Retinal pigment epithelial cell (primary cell): ENCODE measurements at regions not wholly inside any gene's neighbourhood (a gene's known extent, or its start where the extent isn't known, plus 50 kb on each side); places are given as distances from the start of the nearest gene placed in this dataset.

ENCODE experiments used
- DNase-seq: peaks from one replicate; pipeline ENCODE4 v3.0.0-alpha.2; 2010; ENCODE audit warnings: low read depth
- H3K4me3 ChIP-seq: 2 replicates; pipeline ENCODE4 v1.5.1; 2011; ENCODE audit warnings: mild to moderate bottlenecking, low read length, control low read depth, moderate library complexity
- CTCF ChIP-seq: conservative IDR thresholded peaks from 2 replicates; pipeline ENCODE4 v1.5.1; 2011; ENCODE audit warnings: low read depth, low read length, control low read depth, inconsistent platforms

- no peak for TF ChIP-seq CTCF
- DNase-seq = no peak
- no peak overlapping the region for H3K4me3 ChIP-seq
Observed at GRCh38 chr16:74153773-74154172, 142.8 kb upstream of the PSMD7 start.

- H3K4me3 ChIP-seq = no peak overlapping the region
- no peak for DNase-seq
- no peak for TF ChIP-seq CTCF
Observed at GRCh38 chr16:74146643-74147042, 150.0 kb upstream of the PSMD7 start.

- DNase-seq = no peak
- TF ChIP-seq CTCF = no peak
Observed at GRCh38 chr16:74143171-74143570, 153.4 kb upstream of the PSMD7 start.

GRCh38 chr16:74141015-74141414, 155.6 kb upstream of the PSMD7 start:
- no peak overlapping the region for H3K4me3 ChIP-seq
- no peak for TF ChIP-seq CTCF
- no peak for DNase-seq

More at GRCh38 chr16:74143171-74143570, 153.4 kb upstream of the PSMD7 start:
- H3K4me3 ChIP-seq = no peak overlapping the region

- no peak overlapping the region for H3K4me3 ChIP-seq
- no peak for DNase-seq
- no peak for TF ChIP-seq CTCF
Observed at GRCh38 chr16:74140557-74140956, 156.1 kb upstream of the PSMD7 start.

GRCh38 chr16:74123826-74124225, 172.8 kb upstream of the PSMD7 start:
- no peak overlapping the region for H3K4me3 ChIP-seq
- no peak for DNase-seq
- no peak for TF ChIP-seq CTCF

- TF ChIP-seq CTCF = no peak
- no peak for DNase-seq
- H3K4me3 ChIP-seq = no peak overlapping the region
Observed at GRCh38 chr16:74123195-74123594, 173.4 kb upstream of the PSMD7 start.
